G401.6 (cell line): ENCODE measurements at regions not wholly inside any gene's neighbourhood (a gene's known extent, or its start where the extent isn't known, plus 50 kb on each side); places are given as distances from the start of the nearest gene placed in this dataset.
"Not testable (repeated sequence)": the region's sequence is repeated elsewhere in the genome, so short reads cannot be mapped to it uniquely, and the experiment has no call there.

ENCODE experiments used
- FAIRE-seq: peaks from 2 replicates; lab custom pipeline; 2012; peaks lifted over from hg19 to GRCh38; lab: Jason Lieb, UNC

DNA sequence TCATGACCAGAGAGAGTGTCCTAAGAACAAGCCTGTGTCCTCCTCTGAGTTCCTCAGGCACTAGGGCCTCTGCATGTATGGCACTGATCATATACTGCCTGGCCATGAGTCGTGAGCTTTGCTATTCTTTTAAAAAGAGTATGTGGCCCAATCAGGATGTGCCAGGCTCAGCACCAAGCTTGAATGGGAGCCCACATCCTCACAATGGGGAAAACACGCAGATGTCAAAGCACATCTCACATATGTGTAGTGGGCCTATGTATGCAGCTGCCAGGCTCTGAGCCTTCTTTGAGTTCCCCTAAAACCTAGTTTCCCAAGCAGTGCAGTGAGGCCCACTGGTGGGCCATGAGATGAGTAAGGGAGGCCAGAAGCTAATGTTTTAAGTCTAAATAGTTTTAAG lies 69.9 kb upstream of the SLC1A4 start:
- FAIRE-seq = no peak

DNA sequence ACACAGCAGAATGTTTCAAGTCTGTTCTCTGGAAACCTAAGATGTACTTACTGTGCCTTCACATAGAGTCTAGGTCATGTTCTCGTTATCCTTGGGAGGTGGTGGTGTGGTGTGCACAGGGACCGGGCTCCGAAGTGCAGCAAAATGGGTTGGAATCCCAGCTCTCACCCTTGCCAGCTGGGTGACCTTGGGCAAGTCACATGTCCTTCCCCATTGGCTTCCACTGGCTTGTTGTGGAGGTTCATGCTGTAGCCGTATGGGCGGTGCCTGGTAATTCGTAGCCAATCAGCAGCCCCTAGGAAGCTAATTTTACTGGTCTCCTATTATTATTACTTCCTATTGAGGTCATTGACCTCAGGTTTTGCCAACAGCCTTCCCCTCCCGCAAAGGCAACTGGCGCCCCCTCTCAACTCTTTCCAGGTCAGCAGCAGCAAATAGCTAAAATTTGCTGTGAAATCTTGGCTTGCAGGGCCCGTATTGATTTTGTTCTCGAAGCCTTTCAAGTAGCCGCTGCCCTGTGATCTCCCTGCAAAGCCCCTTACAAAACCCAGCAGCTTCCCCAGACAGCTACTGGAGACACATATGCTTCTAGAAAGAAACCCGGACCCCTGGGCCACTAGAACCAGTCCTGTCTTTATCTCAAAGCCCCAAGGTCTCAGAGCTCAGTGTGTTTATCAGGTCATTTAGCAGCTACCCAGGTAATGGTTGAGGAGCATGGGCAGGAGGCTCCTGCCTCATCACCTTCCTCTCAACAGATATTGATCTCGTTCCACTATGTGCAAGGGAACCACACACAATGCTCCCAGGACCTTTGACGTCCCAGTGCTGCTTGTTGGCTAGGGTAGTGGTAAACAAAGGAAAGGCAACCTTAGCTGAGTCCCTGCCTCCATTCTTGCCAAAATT lies 66.5 kb upstream of the SLC1A4 start:
- no peak for FAIRE-seq

DNA sequence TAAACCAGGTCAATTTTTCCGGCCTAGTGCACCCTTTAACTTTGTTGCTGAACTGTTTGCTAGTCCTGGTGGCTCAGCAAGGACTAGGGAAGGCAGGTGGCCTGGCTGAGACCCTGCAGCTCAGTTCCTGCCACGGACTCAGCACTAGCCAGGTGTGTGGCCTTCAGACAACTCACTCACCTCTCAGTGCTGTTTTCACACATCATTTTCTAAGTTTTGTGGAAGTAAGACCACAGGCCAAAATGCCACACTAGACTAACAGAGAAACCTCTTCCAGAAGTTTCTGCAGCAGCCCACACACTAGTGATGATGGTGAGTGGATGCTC lies 65.9 kb upstream of the SLC1A4 start:
- FAIRE-seq = no peak

DNA sequence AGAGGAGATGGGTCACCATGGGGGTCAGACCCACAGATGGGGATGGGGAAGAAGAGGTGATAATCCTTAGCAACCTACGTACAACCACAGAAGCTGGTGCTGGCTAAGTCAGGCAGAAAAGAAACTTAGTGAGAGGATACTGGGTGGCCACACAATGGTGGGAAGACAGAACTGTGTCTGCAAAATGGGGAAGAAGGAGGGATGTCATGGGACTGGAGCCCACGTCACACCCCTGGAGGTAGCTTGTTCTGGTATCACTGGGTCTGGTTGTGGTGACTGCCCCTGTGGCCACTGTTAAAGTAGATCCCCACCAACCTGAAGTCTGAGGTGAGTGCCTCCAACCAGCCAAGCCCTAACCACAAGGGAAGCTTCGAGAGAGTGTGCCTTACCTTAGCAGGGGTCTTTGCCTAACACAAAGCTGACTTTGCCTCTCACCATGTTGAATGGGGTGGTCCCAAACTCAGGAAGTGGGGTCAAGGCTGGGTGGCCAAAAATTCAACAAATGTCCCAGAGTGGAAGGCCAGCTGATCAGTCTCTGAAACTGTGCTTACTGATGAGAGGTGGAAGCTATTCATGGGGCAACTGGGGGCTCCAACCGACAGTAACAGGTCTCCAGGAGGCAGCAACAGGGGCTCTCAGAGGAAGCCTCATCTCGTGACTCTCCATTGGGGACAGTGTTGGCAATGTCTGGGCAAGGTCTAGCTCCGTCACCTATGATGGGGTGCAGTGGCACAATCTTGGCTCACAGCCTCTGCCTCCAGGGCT lies 64.8 kb upstream of the SLC1A4 start:
- FAIRE-seq = no peak

DNA sequence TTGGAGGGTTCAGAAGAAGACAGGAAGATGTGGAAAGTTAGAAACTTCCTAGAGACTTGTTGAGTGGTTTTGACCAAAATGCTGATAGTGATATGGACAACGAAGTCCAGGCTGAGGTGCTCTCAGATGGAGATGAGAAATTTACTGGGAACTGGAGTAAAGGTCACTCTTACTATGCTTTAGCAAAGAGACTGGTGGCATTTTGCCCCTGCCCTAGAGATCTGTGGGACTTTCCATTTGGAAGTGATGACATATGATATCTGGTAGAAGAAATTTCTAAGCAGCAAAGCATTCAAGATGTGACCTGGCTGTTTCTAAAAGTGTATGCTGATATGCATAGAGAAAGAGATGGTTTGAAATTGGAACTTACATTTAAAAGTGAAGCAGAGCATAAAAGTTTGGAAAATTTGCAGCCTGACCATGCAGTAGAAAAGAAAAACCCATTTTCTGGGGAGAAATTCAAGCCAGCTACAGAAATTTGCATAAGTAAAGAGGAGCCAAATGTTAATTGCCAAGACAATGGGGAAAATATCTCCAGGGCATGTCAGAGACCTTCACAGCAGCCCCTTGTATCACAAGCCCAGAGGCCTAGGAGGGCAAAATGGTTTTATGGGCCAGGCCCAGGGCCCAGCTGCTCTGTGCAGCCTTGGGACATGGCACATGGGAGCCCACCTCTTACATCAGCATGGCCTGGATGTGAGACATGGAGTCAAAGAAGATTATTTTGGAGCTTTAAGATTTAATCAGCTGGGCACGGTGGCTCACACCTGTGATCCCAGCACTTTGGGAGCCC lies 63.1 kb upstream of the SLC1A4 start:
- FAIRE-seq = not testable (repeated sequence)

DNA sequence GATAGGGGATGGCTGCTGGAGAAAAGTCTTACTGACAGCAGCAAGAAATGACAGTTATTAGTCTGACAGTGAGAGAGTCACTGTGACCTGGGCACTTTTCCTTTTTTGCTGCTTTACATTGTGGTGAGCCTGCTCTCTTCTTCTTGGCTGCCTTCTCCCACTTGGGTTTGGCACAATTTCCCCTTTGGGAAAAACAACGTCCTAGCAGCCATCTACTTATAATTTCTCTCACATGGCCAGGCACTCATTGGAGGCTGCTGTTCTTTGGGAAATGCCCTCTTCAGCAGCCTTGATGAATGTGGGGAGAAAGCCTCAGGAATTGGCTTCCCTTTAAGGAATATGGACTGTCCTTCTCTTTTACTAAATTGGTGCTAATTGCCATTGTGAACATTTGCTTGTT lies 60.4 kb upstream of the SLC1A4 start:
- FAIRE-seq = no peak

DNA sequence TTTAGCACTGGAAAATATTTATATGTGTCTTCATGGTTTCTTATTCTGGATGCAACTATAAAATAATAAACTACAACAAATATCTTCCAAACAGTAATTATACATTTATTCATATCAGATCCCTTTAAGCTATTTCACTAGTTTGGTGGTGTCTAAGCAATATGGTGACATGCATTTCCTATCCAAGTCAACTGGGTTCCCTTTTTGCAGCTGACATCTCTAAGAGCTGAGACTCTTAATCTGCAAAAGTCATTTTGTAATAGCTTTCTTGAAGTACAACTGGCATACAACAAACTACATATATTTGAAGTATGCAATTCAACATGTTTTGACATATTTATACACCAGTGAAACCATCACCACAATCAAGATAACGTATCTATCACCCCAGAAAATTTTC lies 59.9 kb upstream of the SLC1A4 start:
- no peak for FAIRE-seq

DNA sequence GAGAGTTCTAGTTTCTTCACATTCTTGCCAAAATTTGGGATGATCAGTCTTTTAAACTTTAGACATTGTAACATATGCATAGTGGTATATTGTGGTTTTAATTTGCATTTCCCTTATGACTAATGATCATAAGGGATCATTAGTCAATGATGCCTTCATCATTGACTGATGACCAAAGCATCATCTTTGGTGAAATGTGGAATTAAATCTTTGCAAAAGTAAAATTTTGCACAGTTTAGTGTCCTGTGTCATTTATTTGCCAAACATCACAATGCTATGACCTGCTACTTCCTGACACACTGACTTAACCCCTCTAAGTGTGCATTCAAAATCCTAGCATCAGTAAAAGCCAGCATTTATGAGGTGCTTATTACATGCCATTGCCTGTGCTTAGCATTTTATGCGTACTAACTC lies 58.9 kb upstream of the SLC1A4 start:
- no peak for FAIRE-seq

DNA sequence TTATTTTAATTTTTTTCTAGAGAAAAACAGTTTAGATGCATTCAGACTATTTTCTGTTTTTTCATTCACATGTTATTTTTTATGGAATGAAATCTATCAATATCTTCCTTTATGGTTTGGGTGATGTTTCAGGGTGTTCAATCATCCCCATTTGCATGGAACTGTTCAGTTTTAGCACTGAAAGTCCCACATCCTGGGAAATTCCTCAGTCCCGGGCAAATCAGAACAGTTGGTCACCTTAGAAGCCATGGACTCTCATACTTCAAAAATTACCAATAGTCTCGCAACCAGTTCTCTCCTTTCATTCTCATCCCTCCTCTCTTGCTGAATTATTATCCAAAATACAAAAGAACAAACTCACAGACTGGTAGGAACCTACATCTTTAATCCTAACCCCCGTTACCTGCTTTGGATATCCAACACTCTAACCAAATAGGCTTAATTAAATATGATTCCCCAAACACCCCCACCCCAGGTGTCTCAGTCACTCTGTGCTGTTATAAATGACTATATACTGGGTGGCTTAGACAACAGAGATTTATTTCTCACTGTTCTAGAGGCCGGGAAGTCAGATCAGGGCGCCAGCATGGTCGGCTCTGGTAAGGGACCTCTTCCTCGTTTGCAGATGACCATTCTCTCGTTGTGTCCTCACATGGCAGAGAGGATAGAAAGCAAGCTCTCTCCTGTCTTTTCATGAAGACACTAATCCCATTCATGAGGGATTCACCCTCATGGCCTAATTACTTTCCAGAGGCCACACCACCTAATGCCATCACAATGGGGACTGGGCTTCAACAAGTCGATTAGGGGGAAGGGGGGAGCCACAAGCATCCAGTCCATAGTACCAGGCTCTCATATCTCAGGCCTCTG lies 57.7 kb upstream of the SLC1A4 start:
- no peak for FAIRE-seq

DNA sequence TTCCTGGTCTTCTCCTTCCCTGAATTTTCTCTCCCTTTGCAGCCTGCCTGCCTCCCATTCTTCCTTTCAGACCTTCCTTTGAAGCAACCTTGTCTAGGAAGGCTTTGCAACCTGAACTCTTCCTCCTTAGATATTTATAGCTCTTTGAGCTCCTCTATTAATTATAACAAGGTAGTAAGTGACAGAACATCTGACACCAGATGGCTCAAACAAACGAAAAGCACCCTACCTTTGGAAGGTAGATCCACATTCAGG lies 57.2 kb upstream of the SLC1A4 start:
- FAIRE-seq = no peak

DNA sequence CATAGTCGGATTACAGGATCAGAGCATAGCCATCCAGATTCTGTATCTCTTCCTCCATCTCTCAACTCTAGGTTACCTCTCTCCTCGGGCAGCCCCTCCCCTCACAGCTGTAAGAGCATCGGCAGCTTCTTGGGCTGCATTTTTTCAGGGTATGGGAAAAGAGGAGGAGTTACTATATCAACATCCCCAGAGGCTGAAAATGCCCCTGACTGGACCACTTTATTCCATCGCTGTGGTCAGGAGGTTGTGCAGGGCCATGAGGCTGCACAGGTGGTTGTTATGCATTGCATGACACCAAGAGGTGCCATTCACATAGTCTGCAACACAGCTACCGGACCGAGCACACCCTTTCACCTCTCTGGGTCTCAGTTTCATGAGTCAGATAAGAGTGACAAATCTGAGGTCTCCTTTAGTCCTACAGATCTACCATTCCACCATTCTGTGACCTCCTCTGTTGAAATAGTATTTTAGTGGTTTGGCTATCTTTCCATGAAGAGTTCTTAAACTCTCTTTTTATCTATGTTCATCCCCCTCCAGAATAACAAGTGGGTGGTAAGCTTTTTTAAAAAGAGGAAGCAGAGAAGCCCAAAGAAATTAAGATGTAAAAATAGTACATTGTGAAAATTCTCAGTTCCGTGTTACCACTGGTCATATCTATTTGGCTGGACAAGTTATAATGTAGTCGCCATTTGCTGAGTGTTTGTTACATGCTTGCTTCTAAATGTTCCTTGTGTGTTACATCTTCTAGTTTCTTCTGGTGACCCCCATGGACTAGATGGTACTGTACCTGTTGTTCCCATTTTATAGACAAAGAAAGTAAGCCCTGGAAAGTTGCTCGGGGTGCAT lies 56.6 kb upstream of the SLC1A4 start:
- no peak for FAIRE-seq

DNA sequence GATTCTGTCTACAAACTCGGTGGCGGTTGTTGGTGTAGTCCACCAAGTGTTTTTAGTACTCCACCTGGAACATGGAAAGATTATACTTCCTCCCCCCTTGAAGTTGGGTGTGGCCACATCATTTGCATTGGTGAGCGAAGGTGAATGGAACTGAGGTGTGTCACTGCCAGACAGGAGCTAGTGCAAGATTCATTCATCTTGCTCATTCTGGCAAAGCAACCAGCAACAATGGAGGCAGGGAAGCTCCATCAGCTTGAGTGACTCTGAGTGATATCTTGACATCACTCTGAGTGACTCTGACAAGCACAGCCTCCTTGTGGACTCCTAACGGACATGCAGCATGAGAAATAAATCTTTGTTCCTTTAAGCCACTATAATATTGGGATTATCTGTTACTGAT lies 54.7 kb upstream of the SLC1A4 start:
- FAIRE-seq = no peak

DNA sequence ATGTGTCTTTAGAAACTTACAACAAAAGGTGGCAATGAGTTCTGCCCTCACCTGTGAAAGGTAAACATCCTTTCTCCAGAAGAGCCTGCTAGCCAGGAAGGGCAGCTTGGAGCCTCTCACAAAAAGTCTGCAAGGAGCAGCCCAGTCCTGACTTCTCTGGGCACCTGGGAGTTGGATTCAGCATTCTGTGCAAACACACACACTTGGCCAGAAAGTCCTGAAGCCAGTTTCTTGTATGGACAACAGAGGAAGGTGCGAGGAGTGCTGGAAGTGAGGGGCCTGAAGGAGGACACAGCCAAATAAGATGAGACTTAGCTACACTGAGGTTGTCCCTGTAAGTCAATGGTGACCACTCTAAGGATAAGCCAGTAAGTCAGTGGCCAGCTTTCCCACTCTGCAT lies 52.4 kb upstream of the SLC1A4 start:
- FAIRE-seq = no peak

DNA sequence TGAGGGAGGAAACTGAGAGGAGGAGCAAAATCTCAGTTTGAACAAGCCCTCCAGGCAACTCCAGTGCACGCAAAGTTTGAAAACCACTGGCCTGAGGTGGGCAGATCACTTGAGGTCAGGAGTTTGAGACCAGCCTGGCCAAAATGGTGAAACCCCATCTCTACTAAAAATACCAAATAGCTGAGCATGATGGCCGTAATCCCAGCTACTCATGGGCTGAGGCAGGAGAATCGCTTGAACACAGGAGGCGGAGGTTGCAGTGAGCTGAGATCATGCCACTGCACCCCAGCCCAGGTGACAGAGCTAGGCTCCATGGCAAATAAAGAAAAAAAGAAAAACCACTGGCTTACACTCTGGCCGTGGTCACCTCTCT lies 51.9 kb upstream of the SLC1A4 start:
- FAIRE-seq = not testable (repeated sequence)

DNA sequence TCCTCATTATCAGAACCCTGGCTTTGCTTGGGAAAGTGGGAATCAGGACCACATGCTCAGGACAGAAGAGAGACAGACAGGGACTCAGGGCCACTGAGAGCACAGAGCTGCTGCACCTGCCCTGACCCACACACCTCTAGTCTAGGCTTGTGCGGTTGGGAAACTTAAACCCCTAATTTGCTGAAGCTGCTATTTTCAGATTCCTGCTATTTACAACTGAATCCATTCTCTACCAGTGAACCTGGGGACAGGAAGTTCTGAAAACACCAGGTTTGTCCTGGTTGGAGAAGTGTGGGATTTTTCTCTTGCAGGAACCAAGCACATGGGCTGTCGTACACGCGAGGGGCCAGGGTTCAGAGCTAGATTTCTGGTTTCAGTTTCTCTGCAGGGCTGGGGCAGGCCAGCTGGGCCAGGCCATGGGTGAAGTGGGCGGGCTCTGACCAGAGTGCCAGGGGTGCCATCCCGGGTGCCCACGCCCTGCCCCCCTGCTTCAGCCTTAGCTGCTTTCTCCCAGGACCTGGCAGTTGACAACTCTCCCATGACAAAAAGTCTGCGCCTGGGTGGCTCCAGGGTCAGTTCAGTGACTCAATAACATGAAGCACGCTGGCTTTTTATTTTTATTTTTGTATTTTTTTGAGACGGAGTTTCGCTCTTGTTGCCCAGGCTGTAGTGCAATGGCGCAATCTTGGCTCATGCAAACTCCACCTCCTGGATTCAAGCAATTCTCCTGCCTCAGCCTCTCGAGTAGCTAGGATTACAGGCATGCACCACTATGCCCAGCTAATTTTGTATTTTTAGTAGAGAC lies 51.3 kb upstream of the SLC1A4 start:
- FAIRE-seq = no peak

DNA sequence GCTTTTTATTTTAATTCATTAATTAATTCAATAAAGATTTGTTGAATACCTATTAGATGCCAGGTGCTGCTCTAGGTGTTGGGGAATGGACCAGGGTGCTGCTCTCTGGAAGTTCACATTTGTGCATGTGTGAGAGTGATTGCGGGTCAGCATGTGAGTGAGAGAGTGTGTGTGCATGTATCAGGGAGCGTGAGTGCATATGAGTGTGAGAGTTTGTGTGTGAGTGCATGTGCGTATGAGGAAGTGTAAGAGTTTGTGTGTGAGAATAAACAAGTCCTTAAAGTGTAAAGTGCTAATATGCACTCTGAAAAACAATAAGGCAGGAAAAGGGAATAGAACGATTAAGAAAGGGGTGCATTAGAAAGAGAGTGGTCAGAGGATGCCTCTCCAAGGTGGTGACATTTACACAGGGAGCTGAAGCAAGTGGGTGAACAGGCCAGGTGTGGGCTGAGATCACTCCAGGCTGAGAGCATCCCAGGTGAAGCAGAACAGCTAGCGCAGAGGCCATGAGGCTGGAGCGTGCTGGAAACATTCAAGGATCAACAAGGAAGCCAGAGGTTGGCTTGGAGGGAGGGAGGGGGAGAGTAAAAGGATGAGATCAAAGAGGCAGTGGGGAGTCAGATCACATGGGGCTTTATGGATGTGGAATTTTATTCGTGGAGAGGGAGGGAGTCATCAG lies 50.5 kb upstream of the SLC1A4 start:
- no peak for FAIRE-seq

DNA sequence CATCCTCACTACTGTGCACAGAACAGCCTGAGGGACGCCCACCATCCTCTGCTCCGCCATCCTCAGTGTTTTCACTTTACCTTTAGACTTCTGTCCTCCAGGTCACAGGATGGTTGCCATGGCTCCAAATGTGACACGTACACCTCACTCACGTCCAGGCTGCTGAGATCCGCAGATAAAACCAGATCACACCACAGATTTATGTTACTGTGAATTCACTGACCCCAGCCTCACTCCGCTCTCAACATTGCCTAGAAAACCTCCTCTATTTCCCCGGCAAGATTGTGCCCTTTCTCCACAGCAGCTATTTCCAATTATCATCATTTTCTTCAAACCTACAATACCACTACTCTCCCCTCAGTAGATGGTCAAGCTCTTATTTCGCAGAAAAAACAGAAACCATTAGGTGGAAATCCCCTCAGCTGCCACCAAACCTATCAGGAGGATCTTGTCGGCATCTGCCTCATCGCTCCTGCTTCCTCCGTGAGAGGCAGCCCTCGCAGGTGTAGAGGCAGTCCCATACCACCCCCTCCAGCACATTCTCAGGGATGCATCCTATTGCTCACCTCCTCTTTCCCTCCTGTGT lies 49.8 kb upstream of the SLC1A4 start:
- no peak for FAIRE-seq
